Psoas muscle (tissue), 7 donors: ENCODE measurements at regions not wholly inside any gene's neighbourhood (a gene's known extent, or its start where the extent isn't known, plus 50 kb on each side); places are given as distances from the start of the nearest gene placed in this dataset.
"Not testable (repeated sequence)": the region's sequence is repeated elsewhere in the genome, so short reads cannot be mapped to it uniquely, and the experiment has no call there.

ENCODE experiments used
- ATAC-seq, 4 donors: fragments of 200-7000 bp; cut with Tn5 transposase; one replicate each; pipeline ENCODE4 v1.9.1; 2020; ENCODE audit warnings: moderate library complexity in 3 of 4, mild to moderate bottlenecking in 2 of 4
- DNase-seq, 2 donors: peaks; one replicate each; pipeline ENCODE4 v3.0.0-alpha.2; 2020
- H3K27ac ChIP-seq: fragments of 200-600 bp; one replicate; pipeline ENCODE4 v1.8.0; 2022
- H3K27me3 ChIP-seq, 3 donors: fragments of 200-600 bp in 1 of 3; one replicate each; pipeline versions ENCODE4 v1.6.1 to v1.8.0; 2013 to 2022; ENCODE audit warnings: low read length in 2 of 3, mild to moderate bottlenecking in 2 of 3, moderate library complexity in 1 of 3; ENCODE audit not compliant: insufficient read depth in 3 of 3
- H3K36me3 ChIP-seq, 2 donors: fragments of 200-600 bp in 1 of 2; one replicate each; pipeline versions ENCODE4 v1.6.1 to v1.8.0; 2013 to 2022; ENCODE audit warnings: low read depth in 1 of 2, mild to moderate bottlenecking in 1 of 2, moderate library complexity in 1 of 2; ENCODE audit not compliant: insufficient read depth in 1 of 2
- H3K4me1 ChIP-seq: fragments of 200-600 bp; one replicate; pipeline ENCODE4 v1.8.0; 2022
- H3K4me3 ChIP-seq: fragments of 200-600 bp; one replicate; pipeline ENCODE4 v1.8.0; 2022; ENCODE audit warnings: mild to moderate bottlenecking
- H3K9me3 ChIP-seq: fragments of 200-600 bp; one replicate; pipeline ENCODE4 v1.8.0; 2022
- WGBS, 3 donors: extraction: QIAGEN DNeasy Blood & Tissue Kit; methylation state at CpG; one replicate each; pipeline versions ENCODE4 v1.1.6 to v1.1.7; 2013; 5-methylcytosine and 5-hydroxymethylcytosine counted together
- intact Hi-C, 2 donors: fragments of 100-400 bp; cut with DNase I; formaldehyde crosslinking; loops; one replicate each; pipeline versions ENCODE4 v1.11.0 to v1.14.2; 2022
- TF ChIP-seq, protein P1 (sequence below): fragments of 200-600 bp; IDR thresholded peaks from one replicate; pipeline ENCODE4 v1.8.0; 2022; ENCODE audit warnings: antibody characterized with exemption
- donor health status: healthy with polysubstance abuse.
- donor health status: DM: no; HTN: no; CAD: no; lungs with moderate emphysema.
- donor health status: Bipolar disorder and iron deficiency.
- donor health status: healthy.
- donor health status: DM: yes; HTN: yes; CAD: no.
- donor health status: DM: no; HTN: no; CAD: no.
- donor health status: DM: yes; HTN: yes; CAD: no.

DNA sequence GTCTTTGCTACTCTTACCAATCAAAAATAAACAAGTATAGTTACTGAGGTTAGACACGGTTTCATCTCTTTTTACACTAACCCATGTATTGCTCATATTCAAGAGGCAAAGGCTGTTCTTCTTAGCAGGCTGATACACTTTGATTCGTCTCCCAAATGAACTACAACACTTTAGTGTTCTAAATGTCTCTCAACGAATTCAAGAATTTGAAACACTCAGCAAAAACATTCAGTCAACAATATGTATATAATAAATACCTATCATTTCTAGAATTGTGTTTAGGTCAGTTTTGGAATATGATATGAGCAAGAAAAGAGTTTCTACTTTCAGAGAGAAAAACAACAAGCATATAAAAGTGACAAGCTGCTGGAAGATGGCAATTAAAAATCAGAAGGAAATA, 669.6 kb upstream of the DPPA4 start:
- intact Hi-C loops = no loop called here
- no peaks in the 10 kb centered on the region for H3K4me1 ChIP-seq
- H3K9me3 ChIP-seq = no peaks in the 10 kb centered on the region
- H3K27me3 ChIP-seq = no peaks in the 10 kb centered on the region
- WGBS, 3 donors = 62 to 68% (median 66%) methylated on average over 3 of the region's 3 CpGs
- no peak for ATAC-seq
- no peak for DNase-seq
- H3K27ac ChIP-seq = no peak overlapping the region
- H3K36me3 ChIP-seq = no peaks in the 10 kb centered on the region
- TF ChIP-seq, protein P1, sequence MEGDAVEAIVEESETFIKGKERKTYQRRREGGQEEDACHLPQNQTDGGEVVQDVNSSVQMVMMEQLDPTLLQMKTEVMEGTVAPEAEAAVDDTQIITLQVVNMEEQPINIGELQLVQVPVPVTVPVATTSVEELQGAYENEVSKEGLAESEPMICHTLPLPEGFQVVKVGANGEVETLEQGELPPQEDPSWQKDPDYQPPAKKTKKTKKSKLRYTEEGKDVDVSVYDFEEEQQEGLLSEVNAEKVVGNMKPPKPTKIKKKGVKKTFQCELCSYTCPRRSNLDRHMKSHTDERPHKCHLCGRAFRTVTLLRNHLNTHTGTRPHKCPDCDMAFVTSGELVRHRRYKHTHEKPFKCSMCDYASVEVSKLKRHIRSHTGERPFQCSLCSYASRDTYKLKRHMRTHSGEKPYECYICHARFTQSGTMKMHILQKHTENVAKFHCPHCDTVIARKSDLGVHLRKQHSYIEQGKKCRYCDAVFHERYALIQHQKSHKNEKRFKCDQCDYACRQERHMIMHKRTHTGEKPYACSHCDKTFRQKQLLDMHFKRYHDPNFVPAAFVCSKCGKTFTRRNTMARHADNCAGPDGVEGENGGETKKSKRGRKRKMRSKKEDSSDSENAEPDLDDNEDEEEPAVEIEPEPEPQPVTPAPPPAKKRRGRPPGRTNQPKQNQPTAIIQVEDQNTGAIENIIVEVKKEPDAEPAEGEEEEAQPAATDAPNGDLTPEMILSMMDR = no peak
- no peak overlapping the region for H3K4me3 ChIP-seq

GRCh38 chr3:110015231-110015963, 678.1 kb upstream of the DPPA4 start:
- Histone ChIP-seq H3K9me3 (no peaks in the 10 kb centered on the region), H3K4me3 (no peak overlapping the region), H3K4me1 (no peaks in the 10 kb centered on the region), H3K27me3 (no peaks in the 10 kb centered on the region), H3K36me3 (no peaks in the 10 kb centered on the region), H3K27ac (no peak overlapping the region)
- intact Hi-C loops = no loop called here
- TF ChIP-seq, protein P1 = no peak
- no peak for ATAC-seq
- 89 to 94% (median 93%) methylated on average over 4 of the region's 4 CpGs for WGBS, 3 donors
- no peak for DNase-seq

DNA sequence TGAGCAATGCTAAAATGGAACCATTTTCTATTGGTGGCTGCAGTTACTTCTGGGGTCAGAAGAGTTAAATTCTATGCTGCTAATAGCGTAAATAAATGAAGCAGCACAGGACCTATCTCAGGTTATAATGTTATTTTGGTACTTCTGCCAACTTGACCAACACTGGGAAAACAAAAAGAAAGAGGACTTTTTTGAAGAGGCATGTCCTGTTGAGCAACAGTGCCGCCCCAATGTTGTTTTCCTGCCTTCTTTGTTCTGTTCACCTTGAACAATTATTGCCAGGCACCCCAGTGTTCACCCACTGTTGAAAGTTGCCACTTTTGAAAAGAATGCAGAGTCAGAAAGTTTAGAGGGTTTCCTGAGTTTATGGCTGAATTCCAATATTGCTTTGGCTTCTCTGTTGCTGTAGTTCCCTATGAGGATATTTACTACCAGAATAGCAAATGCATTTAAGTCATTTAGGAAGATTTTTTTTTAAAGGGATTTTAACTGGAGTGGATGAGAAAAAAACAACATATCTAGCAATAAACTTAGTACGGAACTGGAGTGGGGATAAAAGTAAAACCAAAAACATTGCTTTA, 679.0 kb upstream of the DPPA4 start:
- Histone ChIP-seq H3K27ac (no peak overlapping the region), H3K4me1 (no peaks in the 10 kb centered on the region), H3K4me3 (no peak overlapping the region), H3K27me3 (no peaks in the 10 kb centered on the region), H3K36me3 (no peaks in the 10 kb centered on the region), H3K9me3 (no peaks in the 10 kb centered on the region)
- DNase-seq (no peak), ATAC-seq (no peak)
- WGBS, 3 donors = 43 to 50% (median 46%) methylated on average over 3 of the region's 3 CpGs
- intact Hi-C loops = no loop called here
- TF ChIP-seq, protein P1 = no peak

GRCh38 chr3:110017304-110017703, 680.0 kb upstream of the DPPA4 start:
- no peak overlapping the region for H3K4me3 ChIP-seq
- DNase-seq (no peak), ATAC-seq (no peak)
- no peaks in the 10 kb centered on the region for H3K36me3 ChIP-seq
- H3K27ac ChIP-seq = no peak overlapping the region
- intact Hi-C loops = no loop called here
- no peaks in the 10 kb centered on the region for H3K9me3 ChIP-seq
- H3K27me3 ChIP-seq = no peaks in the 10 kb centered on the region
- TF ChIP-seq, protein P1 = no peak
- H3K4me1 ChIP-seq = no peaks in the 10 kb centered on the region

GRCh38 chr3:110021659-110022058, 684.3 kb upstream of the DPPA4 start:
- DNase-seq (no peak), ATAC-seq (no peak)
- intact Hi-C loops = no loop called here
- Histone ChIP-seq H3K27me3 (no peaks in the 10 kb centered on the region), H3K4me3 (no peak overlapping the region), H3K4me1 (no peaks in the 10 kb centered on the region), H3K27ac (no peak overlapping the region), H3K36me3 (no peaks in the 10 kb centered on the region), H3K9me3 (no peaks in the 10 kb centered on the region)
- TF ChIP-seq, protein P1 = no peak
- WGBS, 3 donors = 35 to 50% (median 47%) methylated on average over 1 of the region's 1 CpG

DNA sequence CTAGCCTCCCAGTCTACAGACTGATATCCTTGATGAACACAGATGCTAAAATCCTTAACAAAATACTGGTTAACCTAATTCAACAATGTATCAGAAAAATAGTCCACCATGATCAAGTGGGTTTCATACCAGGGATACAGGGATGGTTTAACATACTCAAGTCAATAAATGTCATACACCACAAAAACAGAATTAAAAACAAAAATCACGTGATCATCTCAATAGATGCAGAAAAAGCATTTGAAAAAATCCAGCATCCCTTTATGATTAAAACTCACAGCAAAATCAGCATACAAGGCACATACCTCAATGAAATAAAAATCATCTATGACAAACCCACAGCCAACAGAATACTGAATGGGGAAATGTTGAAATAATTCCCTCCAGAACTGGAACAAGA, 685.7 kb upstream of the DPPA4 start:
- DNase-seq, H3K4me3 ChIP-seq, H3K4me1 ChIP-seq, H3K27me3 ChIP-seq, H3K9me3 ChIP-seq, intact Hi-C loops, H3K36me3 ChIP-seq, ATAC-seq, H3K27ac ChIP-seq: not testable (repeated sequence)
- WGBS, 3 donors = 73 to 86% (median 85%) methylated on average over 1 of the region's 1 CpG
